SK-N-SH (cell line): ENCODE measurements at regions not wholly inside any gene's neighbourhood (a gene's known extent, or its start where the extent isn't known, plus 50 kb on each side); places are given as distances from the start of the nearest gene placed in this dataset.
"Not testable (repeated sequence)": the region's sequence is repeated elsewhere in the genome, so short reads cannot be mapped to it uniquely, and the experiment has no call there.

Experiments used
- CTCF ChIA-PET: fragments of 300-600, 350-600 bp; formaldehyde crosslinking; extraction: SDS; loops from one replicate; lab custom pipeline; 2021; lab: Yijun Ruan, JAX
- POLR2A ChIA-PET: fragments of 350-600 bp; sonication (Branson Sonifier 250); formaldehyde crosslinking; extraction: SDS; loops from one replicate; lab custom pipeline; 2020; ENCODE audit warnings: antibody characterized with exemption, inconsistent platforms; lab: Yijun Ruan, JAX
- DNase-seq: peaks from one replicate; pipeline ENCODE4 v3.0.0; 2012
- H2AFZ ChIP-seq: fragments of 200-600 bp; sonication (generic); 2 replicates; pipeline ENCODE4 v1.8.1; 2016; ENCODE audit warnings: antibody characterized with exemption, mild to moderate bottlenecking, low read depth
- H3F3A ChIP-seq: fragments of 200-600 bp; sonication (generic); replicated peaks from 2 replicates; pipeline ENCODE3; 2016; ENCODE audit warnings: antibody characterized with exemption, mild to moderate bottlenecking; ENCODE audit not compliant: insufficient read depth
- H3K27ac ChIP-seq, 2 experiments: fragments of 200-500 bp in 1 of 2; fragments of 200-600 bp in 1 of 2; sonication (Bioruptor generic) in 1 of 2; sonication (generic), shearing (Covaris generic) in 1 of 2; 2 replicates each; pipeline versions ENCODE4 v1.5.1 to v1.6.1; 2014 to 2016; ENCODE audit warnings: low read depth in 2 of 2, inconsistent platforms in 1 of 2, low read length in 1 of 2, mild to moderate bottlenecking in 1 of 2, mixed read lengths in 1 of 2
- H3K27me3 ChIP-seq: fragments of 200-600 bp; sonication (generic), shearing (Covaris generic); 2 replicates; pipeline ENCODE4 v1.6.1; 2016; ENCODE audit warnings: mixed run types; ENCODE audit not compliant: insufficient read depth
- H3K36me3 ChIP-seq, 2 experiments: fragments of 200-500 bp in 1 of 2; fragments of 200-600 bp in 1 of 2; sonication (Bioruptor generic) in 1 of 2; sonication (generic) in 1 of 2; replicated peaks in 1 of 2; 2 replicates each; pipeline versions ENCODE3 to v1.5.1; 2014 to 2016; ENCODE audit warnings: low read length in 1 of 2, mild to moderate bottlenecking in 1 of 2; ENCODE audit not compliant: insufficient read depth in 2 of 2, control insufficient read depth in 1 of 2
- H3K4me1 ChIP-seq, 2 experiments: fragments of 200-500 bp in 1 of 2; fragments of 200-600 bp in 1 of 2; sonication (Bioruptor generic) in 1 of 2; sonication (generic), shearing (Covaris generic) in 1 of 2; 2 replicates each; pipeline versions ENCODE4 v1.5.1 to v1.6.1; 2014 to 2016; ENCODE audit warnings: low read depth in 1 of 2, low read length in 1 of 2, mixed run types in 1 of 2; ENCODE audit not compliant: insufficient read depth in 2 of 2, control insufficient read depth in 1 of 2
- H3K4me2 ChIP-seq: fragments of 200-600 bp; sonication (generic), shearing (Covaris generic); 2 replicates; pipeline ENCODE4 v1.6.1; 2017; ENCODE audit warnings: mixed run types
- H3K4me3 ChIP-seq, 2 experiments: fragments of 200-500 bp in 1 of 2; fragments of 200-600 bp in 1 of 2; sonication (Bioruptor generic) in 1 of 2; sonication (generic), shearing (Covaris generic) in 1 of 2; 2 replicates each; pipeline versions ENCODE4 v1.5.1 to v1.8.1; 2014 to 2016; ENCODE audit warnings: low read depth in 2 of 2, inconsistent platforms in 1 of 2, low read length in 1 of 2, mild to moderate bottlenecking in 1 of 2, mixed read lengths in 1 of 2, moderate library complexity in 1 of 2
- H3K79me2 ChIP-seq: fragments of 200-600 bp; sonication (generic); 2 replicates; pipeline ENCODE4 v1.8.1; 2017; ENCODE audit warnings: mild to moderate bottlenecking; ENCODE audit not compliant: insufficient read depth
- H3K9ac ChIP-seq: fragments of 200-600 bp; sonication (generic); 2 replicates; pipeline ENCODE4 v1.6.1; 2017; ENCODE audit warnings: mixed run types
- H3K9me2 ChIP-seq: fragments of 200-600 bp; sonication (generic); 2 replicates; pipeline ENCODE4 v1.6.1; 2017; ENCODE audit warnings: mixed run types
- H3K9me3 ChIP-seq: fragments of 200-600 bp; sonication (generic); 2 replicates; pipeline ENCODE4 v1.6.1; 2017; ENCODE audit warnings: mixed run types, mild to moderate bottlenecking, moderate library complexity
- H4K20me1 ChIP-seq: fragments of 200-600 bp; sonication (generic); 2 replicates; pipeline ENCODE4 v1.6.1; 2017; ENCODE audit warnings: mild to moderate bottlenecking, mixed run types; ENCODE audit not compliant: insufficient read depth
- CHD2 ChIP-seq: fragments of 150-350 bp; IDR thresholded peaks from 2 replicates; pipeline ENCODE4 v1.6.1; 2018; ENCODE audit warnings: low read length; ENCODE audit not compliant: partially characterized antibody
- EP300 ChIP-seq, 2 experiments: IDR thresholded peaks; 2 replicates each; pipeline versions ENCODE4 v1.4.0 to v1.6.1; 2012; ENCODE audit warnings: borderline replicate concordance in 1 of 2, low read depth in 1 of 2, low read length in 1 of 2
- FOSL2 ChIP-seq: IDR thresholded peaks from 2 replicates; pipeline ENCODE4 v1.4.0; 2012; ENCODE audit warnings: low read depth, mild to moderate bottlenecking, moderate library complexity, borderline replicate concordance
- FOXJ3 ChIP-seq: sonication (generic); formaldehyde crosslinking; IDR thresholded peaks from 2 replicates; pipeline ENCODE4 v1.5.1; 2020; ENCODE audit warnings: mild to moderate bottlenecking, missing genetic modification reagents
- FOXM1 ChIP-seq: IDR thresholded peaks from 2 replicates; pipeline ENCODE4 v1.4.0; 2012; ENCODE audit warnings: low read depth, mild to moderate bottlenecking
- GABPA ChIP-seq: IDR thresholded peaks from 2 replicates; pipeline ENCODE4 v1.4.0; 2012; ENCODE audit warnings: low read depth, mild to moderate bottlenecking
- GATA2 ChIP-seq: sonication (generic); formaldehyde crosslinking; IDR thresholded peaks from 2 replicates; pipeline ENCODE4 v1.5.0; 2020; ENCODE audit warnings: mild to moderate bottlenecking, missing genetic modification reagents
- MEF2A ChIP-seq: IDR thresholded peaks from 2 replicates; pipeline ENCODE4 v1.4.0; 2012; ENCODE audit warnings: low read depth, borderline replicate concordance
- POLR2AphosphoS5 ChIP-seq: IDR thresholded peaks from 2 replicates; pipeline ENCODE4 v1.6.1; 2012; ENCODE audit warnings: low read depth, low read length
- RCOR1 ChIP-seq: fragments of 150-350 bp; IDR thresholded peaks from 2 replicates; pipeline ENCODE4 v1.6.1; 2017; ENCODE audit warnings: antibody characterized with exemption, low read length
- SMC3 ChIP-seq: IDR thresholded peaks from 2 replicates; pipeline ENCODE4 v1.6.1; 2012; ENCODE audit warnings: low read depth, low read length, improper control_type of control experiment
- WGBS: methylation state at CpG from one replicate; pipeline ENCODE4 v1.1.6; 2017; ENCODE audit warnings: low lambda C conversion rate; 5-methylcytosine and 5-hydroxymethylcytosine counted together
- TF ChIP-seq, protein P1 (sequence below): IDR thresholded peaks from 2 replicates; pipeline ENCODE4; 2012
- TF ChIP-seq, protein P2 (sequence below): IDR thresholded peaks from 2 replicates; pipeline ENCODE4 v1.4.0; 2012; ENCODE audit warnings: low read depth

DNA sequence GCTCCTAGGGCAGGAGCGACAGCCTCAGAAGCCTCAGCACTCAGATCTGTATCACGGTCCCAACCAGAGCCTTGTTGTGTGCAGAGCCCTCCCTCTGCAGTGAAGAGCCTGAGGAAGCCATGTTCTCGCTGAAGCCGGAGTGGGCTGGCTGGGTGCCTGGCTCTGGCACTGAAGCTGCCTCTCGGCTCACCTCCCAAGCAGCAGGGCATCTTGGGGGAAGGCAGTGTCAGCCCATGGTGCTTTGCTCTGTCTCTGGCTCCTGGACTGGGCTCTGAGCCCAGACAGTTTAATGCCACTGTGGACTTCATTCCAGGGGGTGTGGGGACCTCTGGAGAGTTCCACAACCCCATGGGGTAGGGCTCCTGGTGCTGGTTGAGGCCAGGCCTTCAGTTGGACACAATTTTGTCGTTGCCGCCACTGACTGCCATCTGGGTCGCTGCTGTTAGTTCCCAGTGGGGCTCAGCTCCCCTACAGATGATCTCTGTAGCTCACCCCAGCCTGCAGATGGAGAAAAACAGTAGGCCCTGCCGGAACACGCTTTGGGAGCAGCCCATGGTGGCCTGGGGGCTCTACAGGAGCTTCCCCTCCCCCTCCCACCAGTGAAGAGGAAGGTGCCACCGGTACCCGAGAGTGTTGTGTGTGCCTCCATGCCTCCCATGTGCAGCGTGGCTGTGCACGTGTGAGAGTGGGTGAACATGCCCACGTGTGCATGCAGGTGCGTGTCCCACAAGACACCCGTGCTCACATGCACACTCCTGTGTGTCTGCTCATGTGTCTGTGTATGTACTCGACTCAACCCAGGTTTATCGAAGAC lies 86.5 kb upstream of the B3GAT1 start:
- DNase-seq: no peak
- peaks cover 0 to 8% of the 10 kb centered on the region in 2 experiments; a peak in 1 of 4 replicates for H3K4me1 ChIP-seq

DNA sequence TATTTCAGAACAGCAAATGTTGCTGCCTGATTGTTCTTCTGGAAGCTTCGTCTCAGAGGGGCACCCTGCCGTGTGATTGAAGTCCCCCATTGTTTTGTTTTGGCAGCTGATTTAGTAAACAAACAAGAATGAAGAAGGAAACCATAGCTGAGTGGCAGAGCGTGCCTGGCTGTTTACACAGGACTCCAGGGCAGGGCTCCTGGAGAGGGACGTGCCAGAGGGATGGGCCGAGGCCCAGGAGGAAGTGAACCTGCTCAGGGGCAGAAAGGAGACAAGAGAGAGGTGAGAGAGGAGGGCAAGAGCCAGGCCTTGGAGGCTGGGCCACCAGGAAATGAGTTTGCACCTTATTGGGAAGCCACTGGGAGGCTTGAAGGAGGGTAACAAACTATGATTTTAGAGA lies 85.5 kb upstream of the B3GAT1 start:
- Histone ChIP-seq H3K4me1 (peaks cover 0 to 8% of the 10 kb centered on the region in 2 experiments; a peak in 1 of 4 replicates), H3K27me3 (no peaks in the 10 kb centered on the region), H3K27ac (no peak overlapping the region), H2AFZ (no peak overlapping the region), H3F3A (no peaks in the 10 kb centered on the region), H3K9me2 (no peaks in the 10 kb centered on the region), H3K79me2 (no peaks in the 10 kb centered on the region), H3K9ac (no peak overlapping the region), H3K4me3 (no peak overlapping the region), H3K9me3 (no peaks in the 10 kb centered on the region), H4K20me1 (no peaks in the 10 kb centered on the region), H3K36me3 (no peaks in the 10 kb centered on the region), H3K4me2 (no peak overlapping the region)
- TF ChIP-seq RCOR1: no peak
- TF ChIP-seq, protein P1, sequence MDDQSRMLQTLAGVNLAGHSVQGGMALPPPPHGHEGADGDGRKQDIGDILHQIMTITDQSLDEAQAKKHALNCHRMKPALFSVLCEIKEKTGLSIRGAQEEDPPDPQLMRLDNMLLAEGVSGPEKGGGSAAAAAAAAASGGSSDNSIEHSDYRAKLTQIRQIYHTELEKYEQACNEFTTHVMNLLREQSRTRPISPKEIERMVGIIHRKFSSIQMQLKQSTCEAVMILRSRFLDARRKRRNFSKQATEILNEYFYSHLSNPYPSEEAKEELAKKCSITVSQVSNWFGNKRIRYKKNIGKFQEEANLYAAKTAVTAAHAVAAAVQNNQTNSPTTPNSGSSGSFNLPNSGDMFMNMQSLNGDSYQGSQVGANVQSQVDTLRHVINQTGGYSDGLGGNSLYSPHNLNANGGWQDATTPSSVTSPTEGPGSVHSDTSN: no peak
- TF ChIP-seq CHD2: no peak
- no peak for TF ChIP-seq GABPA
- TF ChIP-seq EP300 (IDR thresholded peaks at IDR 0.05; ENCODE audit: borderline replicate concordance in 1 of 2, low read depth in 1 of 2, low read length in 1 of 2): no peak
- no peak for TF ChIP-seq FOXJ3
- 30% methylated on average over 5 of the region's 5 CpGs for WGBS
- CTCF ChIA-PET: interaction anchor here (1.1 kb wide), 1 partner anchor 18 kb away, joined by 3 read pairs; no protein-coding TSS in a partner anchor
- DNase-seq: no peak
- POLR2A ChIA-PET: interaction anchor here (1.0 kb wide), 1 partner anchor 99 kb away, joined by 3 read pairs; no protein-coding TSS in a partner anchor

More for the DNA sequence above, 86.5 kb upstream of the B3GAT1 start:
- H3K27ac ChIP-seq: no peak overlapping the region
- H3K27me3 ChIP-seq: no peaks in the 10 kb centered on the region
- no peaks in the 10 kb centered on the region for H3K36me3 ChIP-seq
- H3K9me2 ChIP-seq: no peaks in the 10 kb centered on the region
- CTCF ChIA-PET: no interaction called here
- H3K9me3 ChIP-seq: no peaks in the 10 kb centered on the region
- H3K9ac ChIP-seq: no peak overlapping the region
- H3F3A ChIP-seq: no peaks in the 10 kb centered on the region
- 76% methylated on average over 5 of the region's 19 CpGs for WGBS
- no peaks in the 10 kb centered on the region for H4K20me1 ChIP-seq
- no peaks in the 10 kb centered on the region for H3K79me2 ChIP-seq
- POLR2A ChIA-PET: no interaction called here
- no peak overlapping the region for H3K4me3 ChIP-seq
- no peak overlapping the region for H3K4me2 ChIP-seq
- no peak overlapping the region for H2AFZ ChIP-seq
- TF ChIP-seq CHD2 (no peak), FOXM1 (no peak), FOSL2 (no peak), POLR2AphosphoS5 (no peak), RCOR1 (no peak), SMC3 (no peak), GATA2 (CRISPR knock-in tag) (no peak), MEF2A (no peak)
- TF ChIP-seq, protein P2, sequence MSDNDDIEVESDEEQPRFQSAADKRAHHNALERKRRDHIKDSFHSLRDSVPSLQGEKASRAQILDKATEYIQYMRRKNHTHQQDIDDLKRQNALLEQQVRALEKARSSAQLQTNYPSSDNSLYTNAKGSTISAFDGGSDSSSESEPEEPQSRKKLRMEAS: no peak
- TF ChIP-seq, all 33 proteins: peak for 0

DNA sequence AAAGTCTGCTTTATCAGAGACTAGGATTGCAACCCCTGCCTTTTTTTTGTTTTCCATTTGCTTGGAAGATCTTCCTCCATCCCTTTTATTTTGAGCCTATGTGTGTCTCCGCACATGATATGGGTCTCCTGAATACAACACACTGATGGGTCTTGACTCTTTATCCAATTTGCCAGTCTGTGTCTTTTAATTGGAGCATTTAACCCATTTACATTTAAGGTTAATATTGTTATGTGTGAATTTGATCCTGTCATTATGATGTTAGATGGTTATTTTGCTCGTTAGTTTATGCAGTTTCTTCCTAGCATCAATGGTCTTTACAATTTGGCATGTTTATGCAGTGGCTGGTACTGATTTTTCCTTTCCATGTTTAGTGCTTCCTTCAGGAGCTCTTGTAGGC lies 84.0 kb upstream of the B3GAT1 start:
- H3K79me2 ChIP-seq, H3K27ac ChIP-seq, POLR2A ChIA-PET, DNase-seq, H3K4me1 ChIP-seq, H3K9me2 ChIP-seq, H3K4me3 ChIP-seq, H3K4me2 ChIP-seq, H3F3A ChIP-seq, CTCF ChIA-PET, H3K9me3 ChIP-seq, H2AFZ ChIP-seq, H3K27me3 ChIP-seq, H3K36me3 ChIP-seq, H4K20me1 ChIP-seq, H3K9ac ChIP-seq: not testable (repeated sequence)
- WGBS: 17% methylated on average over 2 of the region's 2 CpGs

DNA sequence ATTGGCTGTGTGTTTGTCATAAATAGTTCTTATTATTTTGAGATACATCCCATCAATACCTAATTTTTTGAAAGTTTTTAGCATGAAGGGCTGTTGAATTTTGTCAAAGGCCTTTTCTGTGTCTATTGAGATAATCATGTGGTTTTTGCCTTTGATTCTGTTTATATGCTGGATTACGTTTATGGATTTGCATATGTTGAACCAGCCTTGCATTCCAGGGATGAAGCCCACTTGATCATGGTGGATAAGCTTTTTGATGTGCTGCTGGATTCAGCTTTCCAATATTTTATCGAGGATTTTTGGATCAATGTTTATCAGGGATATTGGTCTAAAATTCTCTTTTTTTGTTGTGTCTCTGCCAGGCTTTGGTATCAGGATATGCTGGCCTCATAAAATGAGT lies 82.4 kb upstream of the B3GAT1 start:
- H2AFZ ChIP-seq, H3K9me3 ChIP-seq, H3K4me3 ChIP-seq, H3K27me3 ChIP-seq, POLR2A ChIA-PET, H3K9ac ChIP-seq, H4K20me1 ChIP-seq, CTCF ChIA-PET, H3F3A ChIP-seq, H3K9me2 ChIP-seq, H3K79me2 ChIP-seq, H3K27ac ChIP-seq, H3K36me3 ChIP-seq, H3K4me2 ChIP-seq, DNase-seq, H3K4me1 ChIP-seq: not testable (repeated sequence)
- 7% methylated on average over 2 of the region's 2 CpGs for WGBS
